HEK293 (cell line): ENCODE measurements at regions not wholly inside any gene's neighbourhood (a gene's known extent, or its start where the extent isn't known, plus 50 kb on each side); places are given as distances from the start of the nearest gene placed in this dataset.

Source experiments
- CTCF ChIP-seq: fragments of 450-650 bp; formaldehyde crosslinking; IDR thresholded peaks from 2 replicates; pipeline ENCODE4 v1.5.1; 2016; ENCODE audit warnings: missing biosample characterization, missing genetic modification characterization
- ELK4 ChIP-seq: IDR thresholded peaks from 2 replicates; pipeline ENCODE4 v1.6.1; 2011; ENCODE audit warnings: mild to moderate bottlenecking, low read depth, low read length, borderline replicate concordance
- ZEB2 ChIP-seq: fragments of 450-650 bp; formaldehyde crosslinking; IDR thresholded peaks from 2 replicates; pipeline ENCODE4 v1.5.1; 2016; ENCODE audit warnings: missing biosample characterization, missing genetic modification characterization
- ZNF146 ChIP-seq: fragments of 450-650 bp; formaldehyde crosslinking; IDR thresholded peaks from 2 replicates; pipeline ENCODE4 v1.5.1; 2016; ENCODE audit warnings: missing biosample characterization, missing genetic modification characterization
- ZNF19 ChIP-seq: fragments of 450-650 bp; formaldehyde crosslinking; IDR thresholded peaks from 2 replicates; pipeline ENCODE4; 2016; ENCODE audit warnings: missing biosample characterization, missing genetic modification characterization, low read depth
- TF ChIP-seq, protein P1 (sequence below): fragments of 450-650 bp; formaldehyde crosslinking; IDR thresholded peaks from 2 replicates; pipeline ENCODE4; 2016; ENCODE audit warnings: missing biosample characterization, missing genetic modification characterization
- TF ChIP-seq, protein P2 (sequence below): fragments of 450-650 bp; formaldehyde crosslinking; IDR thresholded peaks from 2 replicates; pipeline ENCODE4 v1.5.1; 2016; ENCODE audit warnings: missing biosample characterization, missing genetic modification characterization

- TF ChIP-seq ELK4 (no peak), CTCF (tag by site-specific recombination) (no peak), ZNF146 (tag by site-specific recombination) (no peak), ZNF19 (tag by site-specific recombination) (no peak), ZEB2 (tag by site-specific recombination) (no peak)
- TF ChIP-seq, protein P1, sequence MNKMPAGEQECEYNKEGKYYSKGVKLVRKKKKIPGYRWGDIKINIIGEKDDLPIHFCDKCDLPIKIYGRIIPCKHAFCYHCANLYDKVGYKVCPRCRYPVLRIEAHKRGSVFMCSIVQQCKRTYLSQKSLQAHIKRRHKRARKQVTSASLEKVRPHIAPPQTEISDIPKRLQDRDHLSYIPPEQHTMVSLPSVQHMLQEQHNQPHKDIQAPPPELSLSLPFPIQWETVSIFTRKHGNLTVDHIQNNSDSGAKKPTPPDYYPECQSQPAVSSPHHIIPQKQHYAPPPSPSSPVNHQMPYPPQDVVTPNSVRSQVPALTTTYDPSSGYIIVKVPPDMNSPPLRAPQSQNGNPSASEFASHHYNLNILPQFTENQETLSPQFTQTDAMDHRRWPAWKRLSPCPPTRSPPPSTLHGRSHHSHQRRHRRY (tag by site-specific recombination), result no peak
- TF ChIP-seq, protein P2, sequence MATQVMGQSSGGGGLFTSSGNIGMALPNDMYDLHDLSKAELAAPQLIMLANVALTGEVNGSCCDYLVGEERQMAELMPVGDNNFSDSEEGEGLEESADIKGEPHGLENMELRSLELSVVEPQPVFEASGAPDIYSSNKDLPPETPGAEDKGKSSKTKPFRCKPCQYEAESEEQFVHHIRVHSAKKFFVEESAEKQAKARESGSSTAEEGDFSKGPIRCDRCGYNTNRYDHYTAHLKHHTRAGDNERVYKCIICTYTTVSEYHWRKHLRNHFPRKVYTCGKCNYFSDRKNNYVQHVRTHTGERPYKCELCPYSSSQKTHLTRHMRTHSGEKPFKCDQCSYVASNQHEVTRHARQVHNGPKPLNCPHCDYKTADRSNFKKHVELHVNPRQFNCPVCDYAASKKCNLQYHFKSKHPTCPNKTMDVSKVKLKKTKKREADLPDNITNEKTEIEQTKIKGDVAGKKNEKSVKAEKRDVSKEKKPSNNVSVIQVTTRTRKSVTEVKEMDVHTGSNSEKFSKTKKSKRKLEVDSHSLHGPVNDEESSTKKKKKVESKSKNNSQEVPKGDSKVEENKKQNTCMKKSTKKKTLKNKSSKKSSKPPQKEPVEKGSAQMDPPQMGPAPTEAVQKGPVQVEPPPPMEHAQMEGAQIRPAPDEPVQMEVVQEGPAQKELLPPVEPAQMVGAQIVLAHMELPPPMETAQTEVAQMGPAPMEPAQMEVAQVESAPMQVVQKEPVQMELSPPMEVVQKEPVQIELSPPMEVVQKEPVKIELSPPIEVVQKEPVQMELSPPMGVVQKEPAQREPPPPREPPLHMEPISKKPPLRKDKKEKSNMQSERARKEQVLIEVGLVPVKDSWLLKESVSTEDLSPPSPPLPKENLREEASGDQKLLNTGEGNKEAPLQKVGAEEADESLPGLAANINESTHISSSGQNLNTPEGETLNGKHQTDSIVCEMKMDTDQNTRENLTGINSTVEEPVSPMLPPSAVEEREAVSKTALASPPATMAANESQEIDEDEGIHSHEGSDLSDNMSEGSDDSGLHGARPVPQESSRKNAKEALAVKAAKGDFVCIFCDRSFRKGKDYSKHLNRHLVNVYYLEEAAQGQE, result no peak
Measured at GRCh38 chr5:29894668-29895067, 1298.8 kb upstream of the CDH6 start.
